Spinal cord (tissue), 9 donors: ENCODE measurements at regions not wholly inside any gene's neighbourhood (a gene's known extent, or its start where the extent isn't known, plus 50 kb on each side); places are given as distances from the start of the nearest gene placed in this dataset.
A peak's percentile ranks its signal among the peaks of the same experiment; 100 is the strongest.

Experiments
- DNase-seq, 6 donors: peaks; one replicate each; pipeline versions ENCODE4 v3.0.0 to v3.0.0-alpha.2; 2013 to 2015; ENCODE audit warnings: low spot score in 6 of 6, low read depth in 4 of 6
- H3K27ac ChIP-seq: one replicate; pipeline ENCODE4 v1.5.1; 2013; ENCODE audit warnings: low read depth, low read length, control low read depth
- H3K27me3 ChIP-seq: one replicate; pipeline ENCODE4 v1.6.1; 2013; ENCODE audit warnings: low read length; ENCODE audit not compliant: control insufficient read depth, insufficient read depth
- H3K36me3 ChIP-seq: one replicate; pipeline ENCODE4 v1.6.1; 2013; ENCODE audit warnings: low read length; ENCODE audit not compliant: control insufficient read depth, insufficient read depth
- H3K4me1 ChIP-seq: one replicate; pipeline ENCODE4 v1.6.1; 2013; ENCODE audit warnings: low read length; ENCODE audit not compliant: control insufficient read depth, insufficient read depth
- H3K4me3 ChIP-seq: one replicate; pipeline ENCODE4 v1.5.1; 2013; ENCODE audit warnings: low read depth, low read length, control low read depth
- H3K9me3 ChIP-seq: one replicate; pipeline ENCODE4 v1.6.1; 2013; ENCODE audit warnings: low read length; ENCODE audit not compliant: control insufficient read depth, insufficient read depth
- WGBS: methylation state at CpG from one replicate; pipeline ENCODE4 v1.1.5; 2013; ENCODE audit warnings: missing lambda C conversion rate; ENCODE audit not compliant: insufficient coverage; 5-methylcytosine and 5-hydroxymethylcytosine counted together
- donor health status: healthy.

GRCh38 chr2:236968101-236968879 lies 117.4 kb upstream of the COPS8 start:
- Histone ChIP-seq H3K9me3 (no peaks in the 10 kb centered on the region), H3K36me3 (no peaks in the 10 kb centered on the region), H3K27me3 (no peaks in the 10 kb centered on the region), H3K4me3 (no peak overlapping the region), H3K27ac (no peak overlapping the region), H3K4me1 (no peaks in the 10 kb centered on the region)
- 87% methylated on average over 8 of the region's 10 CpGs for WGBS
- DNase-seq: no peak

- H3K4me3 ChIP-seq: no peak overlapping the region
- no peaks in the 10 kb centered on the region for H3K36me3 ChIP-seq
- H3K27ac ChIP-seq: no peak overlapping the region
- peak in 1 of 6 donors; percentile 38 for DNase-seq
- H3K27me3 ChIP-seq: no peaks in the 10 kb centered on the region
- no peaks in the 10 kb centered on the region for H3K9me3 ChIP-seq
- 39% methylated on average over 6 of the region's 10 CpGs for WGBS
- no peaks in the 10 kb centered on the region for H3K4me1 ChIP-seq
Observed at GRCh38 chr2:236968880-236969534, 116.7 kb upstream of the COPS8 start.

GRCh38 chr2:236969767-236970655 lies 115.7 kb upstream of the COPS8 start:
- H3K36me3 ChIP-seq: no peaks in the 10 kb centered on the region
- WGBS: 92% methylated on average over 15 of the region's 17 CpGs
- no peak overlapping the region for H3K4me3 ChIP-seq
- no peaks in the 10 kb centered on the region for H3K9me3 ChIP-seq
- no peaks in the 10 kb centered on the region for H3K4me1 ChIP-seq
- H3K27ac ChIP-seq: no peak overlapping the region
- H3K27me3 ChIP-seq: no peaks in the 10 kb centered on the region
- no peak for DNase-seq

- Histone ChIP-seq H3K4me3 (no peak overlapping the region), H3K4me1 (no peaks in the 10 kb centered on the region), H3K9me3 (no peaks in the 10 kb centered on the region), H3K27ac (no peak overlapping the region), H3K27me3 (no peaks in the 10 kb centered on the region), H3K36me3 (no peaks in the 10 kb centered on the region)
- WGBS: 92% methylated on average over 3 of the region's 3 CpGs
- no peak for DNase-seq
Observed at GRCh38 chr2:236970656-236971010, 115.1 kb upstream of the COPS8 start.

DNA sequence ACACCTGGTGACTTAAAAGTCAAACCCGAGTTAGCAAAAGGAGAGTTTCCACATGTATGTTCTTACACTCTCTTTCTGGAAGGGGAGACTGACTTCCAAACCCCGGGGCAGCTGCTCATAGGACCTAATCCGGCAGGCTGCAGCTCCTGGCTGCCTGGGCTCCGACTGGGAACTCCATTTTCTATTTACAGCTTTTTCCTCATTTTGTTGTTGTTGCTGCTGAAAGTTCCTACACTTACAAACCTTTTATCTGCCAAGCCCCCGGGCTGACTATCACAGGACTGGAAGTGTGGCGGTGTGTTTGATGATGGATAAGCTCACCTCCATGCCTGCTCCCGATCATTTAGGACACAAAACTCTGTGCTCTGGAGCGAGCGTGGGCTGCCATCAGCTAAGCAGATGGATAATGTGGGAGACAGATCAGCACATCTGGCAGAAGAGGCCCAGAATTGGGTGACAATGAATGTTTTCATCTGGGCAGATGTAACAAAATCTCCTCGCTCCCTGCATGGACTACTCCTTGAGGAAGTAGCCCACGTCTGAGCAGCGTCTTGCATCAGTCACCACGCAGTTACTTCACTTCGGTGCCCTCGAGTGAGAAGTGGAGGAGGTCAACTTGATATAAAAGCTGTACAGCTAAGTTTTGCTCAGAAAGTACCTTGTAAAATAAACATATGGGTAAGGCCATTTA lies 114.4 kb upstream of the COPS8 start:
- Histone ChIP-seq H3K4me1 (no peaks in the 10 kb centered on the region), H3K4me3 (no peak overlapping the region), H3K27ac (no peak overlapping the region), H3K36me3 (no peaks in the 10 kb centered on the region), H3K27me3 (no peaks in the 10 kb centered on the region), H3K9me3 (no peaks in the 10 kb centered on the region)
- 90% methylated on average over 10 of the region's 15 CpGs for WGBS
- DNase-seq: peak in 1 of 6 donors; percentile 58

DNA sequence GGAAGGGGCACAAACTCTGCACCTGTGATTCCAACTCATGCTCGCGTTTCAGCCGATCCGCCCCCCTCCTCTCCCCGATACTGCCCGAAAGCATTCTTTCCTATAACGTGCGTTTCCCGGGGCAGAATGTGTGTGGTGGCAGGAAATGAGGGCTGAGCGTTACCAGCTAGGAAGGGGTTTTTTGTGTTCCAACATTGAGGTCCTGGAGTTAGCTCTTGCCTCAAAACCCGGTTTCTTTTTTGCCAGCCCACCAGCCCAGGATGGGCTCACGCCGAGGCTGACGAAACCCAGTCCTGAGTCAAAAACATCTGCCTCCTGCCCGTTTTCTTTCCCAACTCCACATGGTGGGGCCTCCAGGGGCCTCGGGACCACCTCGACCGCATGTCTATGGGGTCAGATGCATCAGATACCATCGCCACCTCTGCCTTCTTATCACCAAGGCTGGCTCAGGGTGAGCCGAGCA lies 113.7 kb upstream of the COPS8 start:
- H3K27ac ChIP-seq: no peak overlapping the region
- H3K4me1 ChIP-seq: peaks cover 6% of the 10 kb centered on the region
- no peaks in the 10 kb centered on the region for H3K9me3 ChIP-seq
- H3K27me3 ChIP-seq: no peaks in the 10 kb centered on the region
- H3K36me3 ChIP-seq: no peaks in the 10 kb centered on the region
- no peak overlapping the region for H3K4me3 ChIP-seq
- no peak for DNase-seq
- 82% methylated on average over 12 of the region's 20 CpGs for WGBS

DNA sequence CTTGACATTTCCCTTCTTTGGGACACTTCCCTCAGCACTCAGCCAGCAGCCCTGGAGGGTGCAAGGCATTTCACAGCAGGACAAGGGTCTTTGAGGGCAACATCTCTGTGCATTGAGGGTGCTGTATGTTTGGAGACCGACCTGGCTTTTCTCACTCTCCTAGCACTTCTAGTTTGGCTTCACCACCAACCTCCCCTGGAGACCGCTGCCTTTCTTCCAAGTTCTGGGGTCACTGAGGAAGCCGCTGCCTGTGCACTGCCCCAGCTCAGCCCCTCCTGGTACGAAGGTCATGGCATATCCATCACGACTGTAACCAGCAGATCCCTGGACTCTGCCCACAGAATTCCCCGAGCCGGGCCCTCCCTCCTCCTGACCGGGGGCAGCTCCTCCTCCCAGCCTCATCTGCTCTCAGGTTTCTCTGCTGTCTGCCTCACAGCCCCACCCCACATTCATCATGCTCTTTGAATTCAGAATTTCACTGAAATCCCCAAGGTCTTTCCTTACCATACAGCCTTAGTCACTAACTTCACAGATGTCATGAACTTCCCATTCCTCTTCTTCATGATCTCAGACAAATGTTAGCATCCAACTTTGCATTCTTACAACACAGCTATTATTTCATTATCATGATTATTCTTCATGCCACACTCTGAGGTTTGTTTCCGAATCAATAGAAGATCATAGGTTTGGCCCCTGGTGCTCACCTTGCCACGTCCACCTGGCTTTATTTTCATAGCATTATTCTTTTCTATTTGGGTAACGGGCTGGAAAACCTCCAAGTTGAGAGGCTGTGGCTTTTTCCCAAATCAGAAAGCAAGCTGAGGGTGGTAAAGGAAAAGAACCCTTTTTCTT lies 113.0 kb upstream of the COPS8 start:
- Histone ChIP-seq H3K36me3 (no peaks in the 10 kb centered on the region), H3K27me3 (no peaks in the 10 kb centered on the region), H3K9me3 (no peaks in the 10 kb centered on the region), H3K4me1 (peaks cover 6% of the 10 kb centered on the region), H3K27ac (no peak overlapping the region), H3K4me3 (no peak overlapping the region)
- DNase-seq: no peak
- WGBS: 51% methylated on average over 8 of the region's 11 CpGs

- H3K27ac ChIP-seq: no peak overlapping the region
- no peak overlapping the region for H3K4me3 ChIP-seq
- no peaks in the 10 kb centered on the region for H3K9me3 ChIP-seq
- H3K36me3 ChIP-seq: no peaks in the 10 kb centered on the region
- H3K27me3 ChIP-seq: no peaks in the 10 kb centered on the region
- H3K4me1 ChIP-seq: peaks cover 6% of the 10 kb centered on the region
- 50% methylated on average over 1 of the region's 7 CpGs for WGBS
- no peak for DNase-seq
Observed at GRCh38 chr2:236973343-236973980, 112.2 kb upstream of the COPS8 start.
